HCT116 (cell line): ENCODE measurements at regions not wholly inside any gene's neighbourhood (a gene's known extent, or its start where the extent isn't known, plus 50 kb on each side); places are given as distances from the start of the nearest gene placed in this dataset.

Experiments used
- ATAC-seq: fragments of 200-7000 bp; cut with Tn5 transposase; 2 replicates; pipeline ENCODE4 v1.9.1; 2020; ENCODE audit warnings: mild to moderate bottlenecking, moderate library complexity
- BruUV-seq: library from RNA; stranded (reverse); fragments of 400-500 nt; replicated peaks from 2 replicates; lab custom pipeline; 2021; lab: Mats Ljungman, UMichigan
- CTCF ChIA-PET: fragments of 300-600 bp; sonication (Branson Sonifier 250); formaldehyde crosslinking; loops from one replicate; lab custom pipeline; 2021; ENCODE audit warnings: antibody characterized with exemption; lab: Charles Lee
- POLR2A ChIA-PET: fragments of 300-600, 350-600 bp; sonication (Branson Sonifier 250); formaldehyde crosslinking; loops from one replicate; lab custom pipeline; 2021; ENCODE audit warnings: antibody characterized with exemption; lab: Charles Lee
- RAD21 ChIA-PET, 2 experiments: fragments of 300-600 bp; sonication (Branson Sonifier 250); formaldehyde crosslinking; loops; one replicate each; lab custom pipeline; 2023; ENCODE audit warnings: low total read pairs in 2 of 2; ENCODE audit not compliant: uncharacterized antibody in 2 of 2, unreplicated experiment in 2 of 2, low non-redundant PET in 1 of 2; lab: Charles Lee
- DNase-seq: peaks from one replicate; pipeline ENCODE4 v3.0.0-alpha.2; 2010; ENCODE audit warnings: low read depth, low spot score
- H2AFZ ChIP-seq: fragments of 200-600 bp; shearing (Covaris generic), sonication (generic); 2 replicates; pipeline ENCODE4 v1.6.1; 2017; ENCODE audit warnings: low read depth, mixed run types, mixed read lengths, antibody characterized with exemption, low read length; ENCODE audit not compliant: poor library complexity, severe bottlenecking
- H3K27ac ChIP-seq: 2 replicates; pipeline ENCODE4 v1.5.1; 2012; ENCODE audit warnings: low read depth, low read length
- H3K27me3 ChIP-seq: fragments of 200-600 bp; sonication (generic); 2 replicates; pipeline ENCODE4 v1.6.1; 2016; ENCODE audit warnings: mixed run types, low read length, mixed read lengths; ENCODE audit not compliant: insufficient read depth
- H3K36me3 ChIP-seq, 2 experiments: fragments of 200-500 bp in 1 of 2; fragments of 200-600 bp in 1 of 2; sonication (Bioruptor generic) in 1 of 2; sonication (generic) in 1 of 2; 2 replicates each; pipeline versions ENCODE4 v1.5.1 to v1.6.1; 2014 to 2016; ENCODE audit warnings: low read length in 2 of 2, inconsistent platforms in 1 of 2, mixed read lengths in 1 of 2, mixed run types in 1 of 2; ENCODE audit not compliant: insufficient read depth in 2 of 2, control insufficient read depth in 1 of 2
- H3K4me1 ChIP-seq, 2 experiments: fragments of 200-600 bp in 1 of 2; sonication (generic) in 1 of 2; 2 replicates each; pipeline versions ENCODE4 v1.5.1 to v1.6.1; 2012 to 2017; ENCODE audit warnings: low read length in 2 of 2, inconsistent platforms in 1 of 2, mild to moderate bottlenecking in 1 of 2, mixed read lengths in 1 of 2, mixed run types in 1 of 2, moderate library complexity in 1 of 2; ENCODE audit not compliant: insufficient read depth in 2 of 2, control insufficient read depth in 1 of 2
- H3K4me2 ChIP-seq: fragments of 200-600 bp; sonication (generic); 2 replicates; pipeline ENCODE4 v1.6.1; 2017; ENCODE audit warnings: mixed run types, low read length, mixed read lengths
- H3K4me3 ChIP-seq, 2 experiments: fragments of 200-600 bp in 1 of 2; sonication (generic) in 1 of 2; replicated peaks in 1 of 2; 2 replicates each; pipeline ENCODE4 v1.5.1; 2011 to 2016; ENCODE audit warnings: low read length in 2 of 2, control low read depth in 1 of 2, low read depth in 1 of 2, mild to moderate bottlenecking in 1 of 2, mixed read lengths in 1 of 2, mixed run types in 1 of 2
- H3K79me2 ChIP-seq: fragments of 200-600 bp; sonication (generic); 2 replicates; pipeline ENCODE4 v1.6.1; 2017; ENCODE audit warnings: mild to moderate bottlenecking, mixed run types, low read length, moderate library complexity, mixed read lengths; ENCODE audit not compliant: insufficient read depth
- H3K9ac ChIP-seq: fragments of 200-600 bp; sonication (generic); 2 replicates; pipeline ENCODE4 v1.6.1; 2016; ENCODE audit warnings: low read length, mixed read lengths
- H3K9me2 ChIP-seq: fragments of 200-600 bp; sonication (generic), shearing (Covaris generic); 2 replicates; pipeline ENCODE4 v1.6.1; 2017; ENCODE audit warnings: mixed run types, mild to moderate bottlenecking, moderate library complexity; ENCODE audit not compliant: insufficient read depth
- H3K9me3 ChIP-seq, 2 experiments: fragments of 200-500 bp in 1 of 2; fragments of 200-600 bp in 1 of 2; sonication (Bioruptor generic) in 1 of 2; sonication (generic) in 1 of 2; 2 replicates each; pipeline ENCODE4 v1.6.1; 2014 to 2017; ENCODE audit warnings: low read length in 2 of 2, mixed read lengths in 2 of 2, inconsistent platforms in 1 of 2, low read depth in 1 of 2, mild to moderate bottlenecking in 1 of 2, mixed run types in 1 of 2, moderate library complexity in 1 of 2; ENCODE audit not compliant: control insufficient read depth in 1 of 2, insufficient read depth in 1 of 2
- H4K20me1 ChIP-seq: fragments of 200-600 bp; sonication (generic), shearing (Covaris generic); 2 replicates; pipeline ENCODE4 v1.6.1; 2017; ENCODE audit warnings: mixed run types, mild to moderate bottlenecking, moderate library complexity; ENCODE audit not compliant: insufficient read depth
- CEBPB ChIP-seq: IDR thresholded peaks from 2 replicates; pipeline ENCODE4 v1.6.1; 2012; ENCODE audit warnings: low read depth
- EGR1 ChIP-seq: IDR thresholded peaks from 2 replicates; pipeline ENCODE4 v1.6.1; 2012; ENCODE audit warnings: low read depth
- ELF1 ChIP-seq: IDR thresholded peaks from 2 replicates; pipeline ENCODE4 v1.6.1; 2012; ENCODE audit warnings: low read depth, borderline replicate concordance
- EZH2 ChIP-seq: fragments of 200-600 bp; sonication (generic); IDR thresholded peaks from 2 replicates; pipeline ENCODE4 v1.6.1; 2017; ENCODE audit warnings: antibody characterized with exemption, mixed run types
- EZH2phosphoT487 ChIP-seq: fragments of 200-600 bp; IDR thresholded peaks from 2 replicates; pipeline ENCODE4 v1.6.1; 2018; ENCODE audit warnings: antibody characterized with exemption, borderline replicate concordance
- JUND ChIP-seq: IDR thresholded peaks from 2 replicates; pipeline ENCODE4 v1.6.1; 2012
- POLR2A ChIP-seq: IDR thresholded peaks from 2 replicates; pipeline ENCODE4 v1.7.0; 2011; ENCODE audit warnings: borderline replicate concordance; ENCODE audit not compliant: insufficient read depth, insufficient read length; ENCODE audit errors: extremely low read depth
- POLR2AphosphoS5 ChIP-seq: IDR thresholded peaks from 2 replicates; pipeline ENCODE4 v1.6.1; 2011; ENCODE audit warnings: mild to moderate bottlenecking, low read depth, low read length, moderate library complexity
- REST ChIP-seq: IDR thresholded peaks from 2 replicates; pipeline ENCODE4 v1.6.1; 2012; ENCODE audit warnings: low read depth
- TCF7L2 ChIP-seq: IDR thresholded peaks from 2 replicates; pipeline ENCODE4 v1.7.0; 2011; ENCODE audit warnings: borderline replicate concordance, inconsistent platforms; ENCODE audit not compliant: insufficient read depth, insufficient read length; ENCODE audit errors: extremely low read depth
- ZFX ChIP-seq: fragments of 450-650 bp; IDR thresholded peaks from 2 replicates; pipeline ENCODE4 v1.6.1; 2017
- intact Hi-C: fragments of 100-400 bp; cut with micrococcal nuclease; formaldehyde crosslinking; loops from 2 replicates; pipeline ENCODE4 v1.10.0; 2022
- TF ChIP-seq, protein P1 (sequence below): IDR thresholded peaks from 2 replicates; pipeline ENCODE4 v1.6.1; 2012

DNA sequence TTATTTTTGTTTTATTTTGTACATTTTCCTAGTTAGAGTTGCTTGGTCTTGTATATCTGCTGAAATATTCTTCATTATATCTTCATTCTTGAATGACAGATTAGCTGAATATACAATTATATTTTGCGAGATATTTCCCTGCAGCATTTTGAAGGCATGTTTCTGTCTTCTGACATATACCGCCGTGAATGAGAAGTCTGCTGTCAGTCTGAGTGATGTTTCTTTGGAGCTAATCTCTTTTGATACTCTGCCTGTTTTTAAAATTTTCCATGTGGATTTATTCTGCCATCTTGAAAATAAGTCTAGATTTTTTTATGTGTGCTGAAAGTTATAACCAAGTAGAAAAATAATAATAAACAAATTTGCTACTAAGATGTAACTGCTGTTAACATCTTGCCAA lies 148.5 kb downstream of the MAGEC1 start:
- no peak overlapping the region for H3K4me2 ChIP-seq
- H3K4me3 ChIP-seq: no peak overlapping the region
- H3K9me3 ChIP-seq: no peaks in the 10 kb centered on the region
- H3K27ac ChIP-seq: no peak overlapping the region
- RAD21 ChIA-PET: no interaction called here
- no TSS peak for BruUV-seq
- H3K9ac ChIP-seq: no peak overlapping the region
- no peaks in the 10 kb centered on the region for H3K79me2 ChIP-seq
- ATAC-seq: no peak
- intact Hi-C loops: no loop called here
- TF ChIP-seq ELF1 (no peak), JUND (no peak), TCF7L2 (no peak), EGR1 (no peak), CEBPB (no peak), ZFX (no peak), EZH2phosphoT487 (no peak), EZH2 (no peak), POLR2A (no peak), REST (no peak), POLR2AphosphoS5 (no peak)
- TF ChIP-seq, protein P1, sequence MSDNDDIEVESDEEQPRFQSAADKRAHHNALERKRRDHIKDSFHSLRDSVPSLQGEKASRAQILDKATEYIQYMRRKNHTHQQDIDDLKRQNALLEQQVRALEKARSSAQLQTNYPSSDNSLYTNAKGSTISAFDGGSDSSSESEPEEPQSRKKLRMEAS: no peak
- TF ChIP-seq, all 23 proteins: peak for 0
- H3K36me3 ChIP-seq: no peaks in the 10 kb centered on the region
- H3K27me3 ChIP-seq: no peaks in the 10 kb centered on the region
- POLR2A ChIA-PET: no interaction called here
- no peaks in the 10 kb centered on the region for H4K20me1 ChIP-seq
- H3K9me2 ChIP-seq: no peaks in the 10 kb centered on the region
- CTCF ChIA-PET: no interaction called here
- no peak overlapping the region for H2AFZ ChIP-seq
- no peaks in the 10 kb centered on the region for H3K4me1 ChIP-seq
- no peak for DNase-seq
